COLO829 (cell line): ENCODE measurements at regions not wholly inside any gene's neighbourhood (a gene's known extent, or its start where the extent isn't known, plus 50 kb on each side); places are given as distances from the start of the nearest gene placed in this dataset.
"Not testable (repeated sequence)": the region's sequence is repeated elsewhere in the genome, so short reads cannot be mapped to it uniquely, and the experiment has no call there.

Source experiments
- DNase-seq: peaks from one replicate; pipeline ENCODE4 v3.0.0; 2012; ENCODE audit warnings: low spot score

DNA sequence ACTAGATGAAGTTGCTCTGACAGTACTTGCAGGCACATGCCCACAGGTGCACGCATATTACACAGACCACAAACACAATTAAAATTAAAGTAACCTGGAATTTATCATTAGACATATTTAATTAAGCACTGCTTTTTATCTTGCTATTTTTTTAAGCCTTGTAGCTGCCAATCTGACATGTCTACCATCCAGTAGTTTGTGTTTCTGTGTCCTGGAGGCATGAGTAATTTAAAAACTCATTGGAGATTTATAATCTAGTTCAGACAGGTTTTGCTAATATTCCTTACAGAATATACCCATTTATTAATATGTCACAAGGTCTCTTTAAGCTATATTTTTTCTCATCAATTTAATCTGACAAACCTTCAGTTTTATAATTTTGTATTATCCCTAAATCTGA, 445.0 kb upstream of the KLF6 start:
- DNase-seq, result no peak

GRCh38 chr10:4229106-4229505, 444.1 kb upstream of the KLF6 start:
- DNase-seq, result no peak

DNA sequence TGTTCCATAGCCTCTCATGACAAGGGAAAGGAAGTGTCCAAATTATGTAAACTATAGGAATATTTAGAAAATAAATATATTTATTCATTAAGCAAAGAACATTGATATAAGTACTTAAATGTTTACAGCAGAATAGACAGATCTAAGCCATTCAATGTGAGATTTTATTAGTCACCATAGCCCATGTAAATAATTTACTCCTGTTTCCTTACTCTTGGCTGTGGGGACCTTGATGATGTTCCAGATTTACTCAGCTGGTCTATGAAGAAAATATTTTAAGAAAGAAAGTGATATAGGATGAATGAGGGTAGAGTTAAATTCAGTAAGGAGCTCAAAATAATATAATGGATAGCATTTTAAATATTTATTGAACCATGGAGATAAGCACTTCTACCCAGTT, 442.6 kb upstream of the KLF6 start:
- no peak for DNase-seq

- no peak for DNase-seq
These were observed 442.0 kb upstream of the KLF6 start for GRCh38 chr10:4226941-4227540.

GRCh38 chr10:4224178-4224577, 439.2 kb upstream of the KLF6 start:
- no peak for DNase-seq

- not testable (repeated sequence) for DNase-seq
These were observed 436.3 kb upstream of the KLF6 start for GRCh38 chr10:4221310-4221709.

DNA sequence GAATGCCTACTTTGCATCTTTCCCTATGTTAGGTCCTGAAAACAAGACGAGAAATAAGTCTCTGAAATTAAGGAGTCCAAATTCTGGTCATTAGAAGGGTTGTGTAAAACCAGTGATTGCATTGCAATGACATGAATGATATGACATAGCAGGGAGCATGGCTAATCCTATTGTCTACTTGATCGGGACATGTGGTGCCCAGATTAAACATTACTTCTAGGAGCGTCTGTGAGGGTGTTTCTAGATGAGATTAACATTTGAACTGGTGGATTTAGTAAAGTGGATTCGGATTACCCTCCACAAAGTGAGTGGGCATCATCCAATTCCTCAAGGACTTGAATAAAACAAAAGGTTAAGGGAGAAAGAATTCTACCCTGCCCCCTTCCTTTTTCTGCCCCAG, 434.9 kb upstream of the KLF6 start:
- no peak for DNase-seq

DNA sequence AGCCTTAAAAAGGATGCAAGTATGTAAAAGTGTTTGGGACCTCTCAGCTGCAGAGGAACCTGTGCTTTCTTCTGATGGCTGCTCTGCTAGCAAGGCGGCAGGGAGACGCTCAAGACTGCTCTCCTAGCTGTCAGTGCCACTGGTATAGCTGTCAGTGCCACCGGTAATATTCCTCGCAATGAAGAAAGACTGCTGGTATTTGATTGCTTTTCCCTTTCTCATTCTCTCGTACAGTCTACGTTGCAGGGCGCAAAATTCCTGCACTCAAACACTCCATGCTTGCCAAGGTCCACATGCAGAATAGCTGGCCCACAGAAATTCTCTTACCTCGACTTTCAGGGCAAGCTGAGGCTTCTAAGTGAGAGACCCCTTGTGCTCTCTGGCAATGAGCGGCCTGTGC, 432.6 kb upstream of the KLF6 start:
- DNase-seq, result no peak

DNA sequence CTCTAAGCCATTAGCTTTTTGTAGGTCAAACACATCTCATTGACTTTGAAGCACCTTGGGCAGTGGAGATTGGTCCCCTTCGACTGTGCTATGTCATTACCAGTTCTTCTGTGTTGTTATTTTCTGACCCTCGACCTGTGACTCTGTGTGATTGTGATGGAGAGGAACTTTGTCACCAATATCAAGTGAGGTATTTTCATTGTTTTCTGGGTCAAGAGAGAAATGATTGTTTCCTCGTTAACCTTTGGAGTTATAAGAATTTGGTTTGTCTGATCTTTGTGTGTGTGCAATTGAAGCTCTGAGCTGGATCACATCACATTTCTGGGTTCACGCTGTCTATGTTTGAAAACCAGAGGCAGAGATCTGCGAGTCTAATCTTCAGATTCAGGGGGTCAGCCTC, 432.2 kb upstream of the KLF6 start:
- no peak for DNase-seq

DNA sequence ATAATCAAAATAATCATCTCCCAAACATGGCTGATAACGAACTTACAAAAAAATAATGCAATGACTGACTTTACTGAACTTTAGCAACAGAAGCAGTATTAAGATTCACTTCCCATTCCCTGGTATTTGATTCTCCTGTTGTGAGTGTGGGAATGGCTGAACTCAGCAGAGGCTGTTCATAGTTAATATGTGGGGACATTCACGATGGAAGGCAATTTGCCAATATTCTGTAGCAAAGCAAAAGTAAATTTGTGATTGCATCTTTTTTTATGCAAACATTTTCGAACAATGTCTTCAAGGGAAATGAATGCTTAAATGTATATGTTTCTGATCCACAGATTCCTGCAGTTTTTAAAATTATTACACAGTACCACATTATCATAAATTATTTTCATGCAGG, 431.7 kb upstream of the KLF6 start:
- DNase-seq, result no peak

- no peak for DNase-seq
These were observed 431.1 kb upstream of the KLF6 start for GRCh38 chr10:4215963-4216575.

DNA sequence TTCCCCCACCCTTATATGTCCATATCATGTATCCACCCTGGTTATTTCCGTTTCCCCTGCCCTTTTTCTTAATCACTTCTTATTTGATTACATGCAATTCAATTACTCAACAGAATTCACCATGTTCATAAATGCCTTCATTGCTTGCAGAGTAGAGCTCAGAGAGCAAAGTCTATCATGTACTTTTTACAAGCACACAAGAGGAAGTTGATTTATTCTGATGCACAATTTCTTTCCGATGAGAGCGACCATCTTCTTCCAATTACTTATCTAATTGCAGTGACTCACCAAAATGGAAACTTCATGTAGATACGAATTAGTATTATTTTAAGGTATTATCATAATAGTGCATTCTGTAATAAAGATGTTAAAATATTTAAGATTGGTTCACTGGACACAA, 430.5 kb upstream of the KLF6 start:
- DNase-seq, result no peak

DNA sequence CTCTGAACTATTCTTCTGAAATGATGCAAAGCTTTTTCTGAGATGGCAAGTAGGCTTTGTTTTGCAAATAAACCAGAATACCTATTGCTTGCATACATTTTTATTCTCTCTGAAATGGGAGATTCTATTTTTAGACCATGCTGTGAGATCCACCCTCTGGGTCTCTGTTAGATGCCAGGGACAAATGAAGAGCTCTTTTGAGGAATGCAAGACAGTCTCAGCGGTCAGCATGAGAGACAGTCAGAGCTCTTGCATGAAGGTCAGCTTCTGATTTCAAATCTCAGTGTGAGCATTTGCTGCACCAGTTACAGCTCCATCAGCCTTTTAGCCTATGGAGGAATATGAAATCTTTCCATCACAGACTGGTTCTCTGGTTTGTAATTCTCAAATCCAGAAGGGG, 429.9 kb upstream of the KLF6 start:
- DNase-seq, result no peak

DNA sequence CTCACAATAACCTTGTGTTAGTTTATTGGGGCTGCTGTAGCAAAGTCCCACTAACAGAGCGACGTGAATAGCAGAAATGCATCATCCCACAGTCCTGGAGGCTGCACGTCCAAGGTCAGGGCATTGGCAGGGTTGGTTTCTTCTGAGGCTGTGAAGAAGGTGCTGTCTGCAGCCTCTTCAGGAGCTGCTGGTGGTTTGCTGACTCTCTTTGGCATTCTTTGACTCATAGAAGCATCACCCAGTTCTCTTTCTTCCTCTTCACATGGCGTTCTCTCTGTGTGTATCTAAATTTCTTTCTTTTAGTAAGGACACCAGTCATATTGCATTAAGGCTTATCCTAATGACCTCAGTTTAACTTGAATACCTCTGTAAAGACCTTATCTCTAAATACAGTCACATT, 428.4 kb upstream of the KLF6 start:
- no peak for DNase-seq

DNA sequence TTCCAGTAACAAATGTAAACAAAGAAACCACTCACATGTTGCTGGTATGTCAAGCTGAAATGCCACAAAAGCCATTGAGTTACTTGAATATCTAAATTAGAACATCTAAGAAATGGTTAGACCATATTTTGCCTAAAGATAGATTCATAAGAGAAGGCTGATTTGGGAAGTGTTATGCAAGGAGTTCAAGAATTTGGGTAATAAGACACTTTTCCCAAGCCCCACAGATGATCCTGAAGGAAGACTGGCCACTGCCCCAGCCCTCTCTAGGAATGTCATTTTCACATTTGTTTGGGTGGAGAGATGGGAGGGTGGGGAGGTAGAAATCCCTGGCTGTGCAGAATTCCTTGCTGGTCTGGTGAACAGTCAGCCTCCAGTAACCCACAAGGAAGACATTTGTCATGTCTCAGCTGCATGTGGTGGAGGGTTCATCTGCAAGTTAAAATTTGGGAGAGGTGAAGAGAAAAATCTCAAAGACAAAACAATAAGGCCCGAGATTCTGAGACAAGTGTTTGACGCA, 427.2 kb upstream of the KLF6 start:
- no peak for DNase-seq

GRCh38 chr10:4208499-4208898, 423.5 kb upstream of the KLF6 start:
- no peak for DNase-seq

DNA sequence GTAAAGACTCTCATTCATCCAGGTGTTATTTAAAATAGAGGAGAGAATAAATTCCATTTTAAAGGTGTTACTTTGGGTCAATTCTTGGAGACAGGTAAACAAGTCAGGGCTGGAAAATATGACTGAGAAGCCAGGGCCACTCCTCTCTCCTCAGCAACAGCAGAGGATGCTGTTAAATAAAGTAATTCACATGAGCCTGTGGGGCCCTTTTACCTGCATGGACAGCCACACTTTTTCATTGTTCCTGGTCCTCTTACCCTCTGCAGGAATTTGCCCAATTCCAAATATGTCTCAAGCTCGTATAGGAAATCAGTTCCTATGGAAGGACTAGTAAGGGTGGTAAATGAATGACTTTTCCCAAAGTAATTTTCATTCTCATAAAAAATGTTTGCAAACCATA, 420.1 kb upstream of the KLF6 start:
- DNase-seq, result no peak

GRCh38 chr10:4202938-4203337, 417.9 kb upstream of the KLF6 start:
- DNase-seq, result no peak

DNA sequence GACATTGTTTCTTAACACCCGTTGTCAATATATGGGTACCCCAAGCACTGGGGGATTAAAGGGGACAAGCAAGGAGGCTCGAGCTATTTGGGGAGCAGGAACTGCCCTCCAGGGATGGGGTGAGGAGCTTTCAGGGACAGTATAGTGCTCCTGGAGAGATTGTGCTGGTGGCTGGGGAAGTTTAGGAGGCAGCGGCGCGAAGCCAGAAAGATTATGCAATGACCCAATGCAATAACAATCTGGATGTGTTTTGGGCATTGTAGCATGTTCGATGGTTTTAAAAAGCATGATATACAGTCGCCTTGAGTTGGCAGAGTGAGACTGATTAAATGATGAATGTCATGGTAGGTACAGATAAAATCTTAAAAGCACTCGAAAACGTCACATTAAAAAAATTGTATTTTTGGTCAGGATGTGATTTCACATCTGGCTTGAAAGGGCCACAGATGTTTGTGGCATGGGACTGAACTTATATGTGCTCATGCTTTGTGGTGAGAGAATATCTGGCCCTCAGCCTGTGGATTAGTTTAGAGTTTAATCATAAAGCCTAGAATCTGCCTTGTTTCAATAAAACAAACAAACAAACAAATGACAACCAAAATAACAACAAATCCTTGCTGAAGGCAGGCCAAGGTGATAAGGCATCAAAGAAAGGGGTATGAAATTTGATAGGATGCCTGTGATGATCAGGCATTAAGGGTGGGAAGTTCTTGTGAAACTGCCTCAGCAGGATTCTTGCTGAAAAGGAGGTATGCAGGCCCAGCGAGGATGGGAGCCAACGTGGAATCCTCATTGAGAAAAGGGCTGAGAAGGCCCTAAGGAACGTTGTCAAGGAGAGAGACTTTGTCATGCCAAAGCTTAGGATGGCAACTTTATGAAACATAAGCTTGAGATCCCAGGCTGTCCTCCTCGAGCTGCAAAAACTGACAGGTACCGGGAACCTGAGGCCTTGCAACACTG, 417.1 kb upstream of the KLF6 start:
- no peak for DNase-seq

GRCh38 chr10:4199196-4199595, 414.2 kb upstream of the KLF6 start:
- no peak for DNase-seq

GRCh38 chr10:4198216-4198615, 413.2 kb upstream of the KLF6 start:
- no peak for DNase-seq

DNA sequence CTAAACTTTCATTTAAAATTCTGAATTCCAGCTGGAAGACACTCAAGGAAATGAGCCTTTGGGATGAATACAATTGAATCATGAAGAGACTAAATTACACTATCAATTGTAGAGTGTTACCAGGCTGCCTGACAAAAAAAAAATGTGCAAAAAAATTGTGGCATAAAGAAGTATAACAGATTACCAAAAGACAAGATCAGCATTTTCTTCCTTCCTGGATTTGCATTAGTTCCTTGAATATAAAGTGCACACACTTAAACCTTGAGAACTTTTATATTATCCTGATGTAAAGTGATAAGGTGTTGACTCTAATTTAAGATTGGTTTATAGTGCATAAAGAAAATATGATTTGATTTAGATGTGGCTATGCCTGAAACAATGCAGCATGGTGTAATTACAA, 412.7 kb upstream of the KLF6 start:
- no peak for DNase-seq

GRCh38 chr10:4196771-4197390, 411.9 kb upstream of the KLF6 start:
- no peak for DNase-seq
